GM19193 (cell line): ENCODE measurements at regions not wholly inside any gene's neighbourhood (a gene's known extent, or its start where the extent isn't known, plus 50 kb on each side); places are given as distances from the start of the nearest gene placed in this dataset.

Source experiments
- POLR2A ChIP-seq: IDR thresholded peaks from 4 replicates; pipeline ENCODE4 v1.6.1; 2011; ENCODE audit not compliant: insufficient read depth, insufficient read length; ENCODE audit errors: extremely low read depth

- TF ChIP-seq POLR2A = no peak
Measured at GRCh38 chr1:235059221-235059620, 69.4 kb downstream of the TOMM20 start.

GRCh38 chr1:235058695-235059094 is 69.9 kb downstream of the TOMM20 start:
- TF ChIP-seq POLR2A = no peak

GRCh38 chr1:235057385-235058306 is 71.0 kb downstream of the TOMM20 start:
- no peak for TF ChIP-seq POLR2A

- TF ChIP-seq POLR2A = no peak
Measured at GRCh38 chr1:235056937-235057336, 71.7 kb downstream of the TOMM20 start.

- TF ChIP-seq POLR2A = no peak
Measured at GRCh38 chr1:235054936-235055335, 73.7 kb downstream of the TOMM20 start.

- TF ChIP-seq POLR2A = no peak
Measured at GRCh38 chr1:235054466-235054865, 74.2 kb downstream of the TOMM20 start.

- no peak for TF ChIP-seq POLR2A
Measured at GRCh38 chr1:235052067-235053008, 76.3 kb downstream of the TOMM20 start.

- TF ChIP-seq POLR2A = no peak
Measured at GRCh38 chr1:235051521-235051920, 77.1 kb downstream of the TOMM20 start.

- TF ChIP-seq POLR2A = no peak
Measured at GRCh38 chr1:235050911-235051360, 77.7 kb downstream of the TOMM20 start.

- peak; percentile 25 for TF ChIP-seq POLR2A
Measured at GRCh38 chr1:235049217-235049616, 79.4 kb downstream of the TOMM20 start.

GRCh38 chr1:235047331-235047871 is 81.2 kb downstream of the TOMM20 start:
- TF ChIP-seq POLR2A = peak; percentile 35

GRCh38 chr1:235045921-235046601 is 82.6 kb downstream of the TOMM20 start:
- no peak for TF ChIP-seq POLR2A

- TF ChIP-seq POLR2A = no peak
Measured at GRCh38 chr1:235045034-235045690, 83.5 kb downstream of the TOMM20 start.

- no peak for TF ChIP-seq POLR2A
Measured at GRCh38 chr1:235043234-235043633, 85.4 kb downstream of the TOMM20 start.
